H9 (cell line): ENCODE measurements at regions not wholly inside any gene's neighbourhood (a gene's known extent, or its start where the extent isn't known, plus 50 kb on each side); places are given as distances from the start of the nearest gene placed in this dataset.

Experiments
- DNase-seq: peaks from one replicate; pipeline ENCODE4 v3.0.0-alpha.2; 2017
- H2AFZ ChIP-seq: one replicate; pipeline ENCODE4 v1.6.1; 2013; ENCODE audit warnings: mild to moderate bottlenecking, low read length, control low read depth, moderate library complexity
- H2AK5ac ChIP-seq: 2 replicates; pipeline ENCODE4 v1.6.1; 2013; ENCODE audit warnings: low read length, control low read depth, mixed read lengths; ENCODE audit not compliant: insufficient read length
- H2BK120ac ChIP-seq: one replicate; pipeline ENCODE4 v1.6.1; 2013; ENCODE audit warnings: low read depth, mild to moderate bottlenecking, low read length, control low read depth, inconsistent platforms; ENCODE audit not compliant: poor library complexity, severe bottlenecking
- H2BK12ac ChIP-seq: 2 replicates; pipeline ENCODE4 v1.6.1; 2013; ENCODE audit warnings: low read length, control low read depth, mixed read lengths, low read depth; ENCODE audit not compliant: insufficient read length
- H2BK15ac ChIP-seq: 2 replicates; pipeline ENCODE4 v1.6.1; 2013; ENCODE audit warnings: low read depth, low read length, control low read depth
- H2BK20ac ChIP-seq: one replicate; pipeline ENCODE4 v1.6.1; 2013; ENCODE audit warnings: low read depth, mild to moderate bottlenecking, low read length, control low read depth, inconsistent platforms; ENCODE audit not compliant: poor library complexity, severe bottlenecking
- H2BK5ac ChIP-seq: 2 replicates; pipeline ENCODE4 v1.6.1; 2013; ENCODE audit warnings: low read length, control low read depth, mixed read lengths; ENCODE audit not compliant: insufficient read length
- H3K14ac ChIP-seq: 2 replicates; pipeline ENCODE4 v1.6.1; 2013; ENCODE audit warnings: low read length, control low read depth; ENCODE audit not compliant: insufficient read depth
- H3K18ac ChIP-seq: 2 replicates; pipeline ENCODE4 v1.6.1; 2013; ENCODE audit warnings: low read depth, mild to moderate bottlenecking, mixed read lengths, low read length, control low read depth; ENCODE audit not compliant: insufficient read length
- H3K23ac ChIP-seq: 2 replicates; pipeline ENCODE4 v1.6.1; 2013; ENCODE audit warnings: low read length, control low read depth, mixed read lengths, low read depth; ENCODE audit not compliant: insufficient read length
- H3K23me2 ChIP-seq: 2 replicates; pipeline ENCODE4 v1.6.1; 2013; ENCODE audit warnings: low read depth, mild to moderate bottlenecking, mixed read lengths, low read length, control low read depth; ENCODE audit not compliant: insufficient read length, poor library complexity, severe bottlenecking
- H3K27ac ChIP-seq: 2 replicates; pipeline ENCODE4 v1.5.1; 2013; ENCODE audit warnings: low read length, control low read depth, mixed read lengths, low read depth; ENCODE audit not compliant: insufficient read length
- H3K27me3 ChIP-seq: 2 replicates; pipeline ENCODE4 v1.6.1; 2013; ENCODE audit warnings: low read length, control low read depth, inconsistent platforms; ENCODE audit not compliant: insufficient read depth
- H3K4ac ChIP-seq: 2 replicates; pipeline ENCODE4 v1.6.1; 2013; ENCODE audit warnings: low read depth, mild to moderate bottlenecking, control low read depth, inconsistent platforms, low read length, moderate library complexity
- H3K4me1 ChIP-seq: 2 replicates; pipeline ENCODE4 v1.6.1; 2013; ENCODE audit warnings: low read length, control low read depth, inconsistent platforms; ENCODE audit not compliant: insufficient read depth
- H3K4me2 ChIP-seq: 2 replicates; pipeline ENCODE4 v1.6.1; 2013; ENCODE audit warnings: low read length, control low read depth, mixed read lengths; ENCODE audit not compliant: insufficient read length, insufficient read depth
- H3K56ac ChIP-seq: 2 replicates; pipeline ENCODE4 v1.6.1; 2013; ENCODE audit warnings: low read depth, mild to moderate bottlenecking, mixed read lengths, low read length, control low read depth; ENCODE audit not compliant: insufficient read length
- H3K79me1 ChIP-seq: 2 replicates; pipeline ENCODE4 v1.6.1; 2013; ENCODE audit warnings: low read depth, mild to moderate bottlenecking, moderate library complexity, low read length, control low read depth, inconsistent platforms; ENCODE audit not compliant: insufficient read depth, poor library complexity, severe bottlenecking
- H3K79me2 ChIP-seq: 2 replicates; pipeline ENCODE4 v1.6.1; 2013; ENCODE audit warnings: low read length, control low read depth, inconsistent platforms; ENCODE audit not compliant: insufficient read depth
- H3K9ac ChIP-seq: 2 replicates; pipeline ENCODE4 v1.6.1; 2013; ENCODE audit warnings: low read length, control low read depth, mixed read lengths; ENCODE audit not compliant: insufficient read length; ENCODE audit errors: extremely low read depth
- H3K9me3 ChIP-seq: one replicate; pipeline ENCODE4 v1.6.1; 2013; ENCODE audit warnings: low read depth, low read length, inconsistent platforms; ENCODE audit not compliant: control insufficient read depth
- H3T11ph ChIP-seq: one replicate; pipeline ENCODE4 v1.6.1; 2013; ENCODE audit warnings: mild to moderate bottlenecking, low read length, control low read depth, inconsistent platforms
- H4K20me1 ChIP-seq: one replicate; pipeline ENCODE4 v1.6.1; 2013; ENCODE audit not compliant: control insufficient read depth, insufficient read length, insufficient read depth
- H4K5ac ChIP-seq: 2 replicates; pipeline ENCODE4 v1.6.1; 2013; ENCODE audit warnings: low read depth, mild to moderate bottlenecking, mixed read lengths, low read length, control low read depth; ENCODE audit not compliant: insufficient read length
- H4K8ac ChIP-seq: replicated peaks from 2 replicates; pipeline ENCODE4 v1.6.1; 2013; ENCODE audit warnings: low read length, control low read depth, mixed read lengths, low read depth; ENCODE audit not compliant: insufficient read length
- H4K91ac ChIP-seq: 2 replicates; pipeline ENCODE4 v1.6.1; 2013; ENCODE audit warnings: low read depth, mild to moderate bottlenecking, moderate library complexity, mixed read lengths, low read length, control low read depth; ENCODE audit not compliant: insufficient read length
- H3K27ac Mint-ChIP-seq, 3 experiments: 2 replicates in 2 of 3; 3 replicates in 1 of 3; pipeline ENCODE4 v1.8.0; 2020 to 2021; ENCODE audit warnings: mixed read lengths in 3 of 3, mild to moderate bottlenecking in 1 of 3, moderate library complexity in 1 of 3
- H3K27me3 Mint-ChIP-seq: 2 replicates; pipeline ENCODE4 v1.8.0; 2021; ENCODE audit warnings: low read depth, mild to moderate bottlenecking, moderate library complexity, mixed read lengths
- H3K36me3 Mint-ChIP-seq, 3 experiments: 2 replicates in 2 of 3; 3 replicates in 1 of 3; pipeline ENCODE4 v1.8.0; 2020 to 2021; ENCODE audit warnings: low read depth in 3 of 3, mixed read lengths in 3 of 3; ENCODE audit not compliant: insufficient read depth in 1 of 3
- H3K4me1 Mint-ChIP-seq, 2 experiments: 2 replicates each; pipeline ENCODE4 v1.8.0; 2020; ENCODE audit warnings: mixed read lengths in 2 of 2
- H3K4me3 Mint-ChIP-seq, 2 experiments: 2 replicates in 1 of 2; 3 replicates in 1 of 2; pipeline ENCODE4 v1.8.0; 2020 to 2021; ENCODE audit warnings: mild to moderate bottlenecking in 2 of 2, mixed read lengths in 2 of 2, moderate library complexity in 1 of 2
- H3K9me3 Mint-ChIP-seq, 2 experiments: 2 replicates in 1 of 2; 3 replicates in 1 of 2; pipeline ENCODE4 v1.8.0; 2020; ENCODE audit warnings: mild to moderate bottlenecking in 2 of 2, mixed read lengths in 2 of 2, moderate library complexity in 1 of 2
- CTCF ChIP-seq: fragments of 200-600 bp; sonication (generic); conservative IDR thresholded peaks from 3 replicates; pipeline ENCODE4 v1.8.0; 2021; ENCODE audit warnings: antibody characterized with exemption, mild to moderate bottlenecking
- WGBS: extraction: QIAGEN DNeasy Blood & Tissue Kit; methylation state at CpG from one replicate; pipeline ENCODE4 v1.1.7; 2013; ENCODE audit warnings: missing lambda C conversion rate, low lambda C conversion rate, mixed read lengths; ENCODE audit not compliant: insufficient read length; ENCODE audit errors: extremely low coverage; 5-methylcytosine and 5-hydroxymethylcytosine counted together

GRCh38 chr3:154782151-154782550 is 298.0 kb upstream of the MME start:
- Histone ChIP-seq H4K91ac (no peak overlapping the region), H3K4me1 (no peaks in the 10 kb centered on the region), H3K9me3 (no peaks in the 10 kb centered on the region), H3K14ac (no peak overlapping the region), H4K5ac (no peak overlapping the region), H3K4me2 (no peak overlapping the region), H3K23me2 (no peaks in the 10 kb centered on the region), H2BK5ac (no peak overlapping the region), H3T11ph (no peak overlapping the region), H3K56ac (no peak overlapping the region), H2AFZ (no peak overlapping the region), H4K8ac (no peak overlapping the region), H2BK20ac (no peak overlapping the region), H3K23ac (no peak overlapping the region), H3K79me2 (no peaks in the 10 kb centered on the region), H3K4ac (no peak overlapping the region), H3K9ac (no peak overlapping the region), H3K79me1 (no peaks in the 10 kb centered on the region), H3K27ac (no peak overlapping the region), H2BK12ac (no peak overlapping the region), H2BK120ac (no peak overlapping the region), H2AK5ac (no peak overlapping the region), H2BK15ac (no peak overlapping the region), H4K20me1 (no peaks in the 10 kb centered on the region), H3K27me3 (no peaks in the 10 kb centered on the region), H3K18ac (no peak overlapping the region)
- H3K4me1 Mint-ChIP-seq: peaks cover 2 to 7% of the 10 kb centered on the region in 2 experiments
- no peaks in the 10 kb centered on the region for H3K27me3 Mint-ChIP-seq
- no peaks in the 10 kb centered on the region for H3K9me3 Mint-ChIP-seq
- no peak for DNase-seq
- H3K27ac Mint-ChIP-seq: no peak overlapping the region
- H3K4me3 Mint-ChIP-seq: no peak overlapping the region
- WGBS: no CpG with 5 or more reads among the region's 2 CpGs
- TF ChIP-seq CTCF: no peak
- no peaks in the 10 kb centered on the region for H3K36me3 Mint-ChIP-seq
